Trophoblast cell (in vitro differentiated cells and primary cell): ENCODE measurements at regions not wholly inside any gene's neighbourhood (a gene's known extent, or its start where the extent isn't known, plus 50 kb on each side); places are given as distances from the start of the nearest gene placed in this dataset.
"Not testable (repeated sequence)": the region's sequence is repeated elsewhere in the genome, so short reads cannot be mapped to it uniquely, and the experiment has no call there.

ENCODE experiments used
- DNase-seq, 2 donors: peaks; one replicate each; pipeline ENCODE4 v3.0.0-alpha.2; 2016
- H2AFZ ChIP-seq: 2 replicates; pipeline ENCODE4 v1.6.1; 2013; ENCODE audit warnings: low read length, moderate library complexity, mild to moderate bottlenecking; ENCODE audit not compliant: insufficient read depth, poor library complexity
- H2AK5ac ChIP-seq: 2 replicates; pipeline ENCODE4 v1.6.1; 2013; ENCODE audit warnings: mild to moderate bottlenecking, low read length
- H2BK120ac ChIP-seq: 2 replicates; pipeline ENCODE4 v1.6.1; 2013; ENCODE audit warnings: low read length, mild to moderate bottlenecking, moderate library complexity; ENCODE audit not compliant: insufficient read depth, poor library complexity
- H2BK12ac ChIP-seq: 2 replicates; pipeline ENCODE4 v1.6.1; 2013; ENCODE audit warnings: mild to moderate bottlenecking, low read length, moderate library complexity
- H2BK5ac ChIP-seq: 2 replicates; pipeline ENCODE4 v1.6.1; 2013; ENCODE audit warnings: low read length, low read depth, moderate library complexity, mild to moderate bottlenecking; ENCODE audit not compliant: poor library complexity
- H3K14ac ChIP-seq: 2 replicates; pipeline ENCODE4 v1.6.1; 2013; ENCODE audit warnings: mild to moderate bottlenecking, low read length
- H3K18ac ChIP-seq: 2 replicates; pipeline ENCODE4 v1.6.1; 2013; ENCODE audit warnings: mild to moderate bottlenecking, low read length
- H3K23ac ChIP-seq: 2 replicates; pipeline ENCODE4 v1.6.1; 2013; ENCODE audit warnings: low read length
- H3K27ac ChIP-seq: 2 replicates; pipeline ENCODE4 v1.5.1; 2013; ENCODE audit warnings: low read depth, mild to moderate bottlenecking, inconsistent platforms, low read length, moderate library complexity
- H3K27me3 ChIP-seq: 2 replicates; pipeline ENCODE4 v1.6.1; 2013; ENCODE audit warnings: inconsistent platforms, mild to moderate bottlenecking, low read length, moderate library complexity; ENCODE audit not compliant: insufficient read depth
- H3K36me3 ChIP-seq, 2 experiments: 1 replicate in 1 of 2; 2 replicates in 1 of 2; pipeline ENCODE4 v1.6.1; 2013; ENCODE audit warnings: low read length in 2 of 2, mild to moderate bottlenecking in 2 of 2, moderate library complexity in 1 of 2; ENCODE audit not compliant: insufficient read depth in 2 of 2, control insufficient read depth in 1 of 2
- H3K4ac ChIP-seq: 2 replicates; pipeline ENCODE4 v1.6.1; 2013; ENCODE audit warnings: low read depth, mild to moderate bottlenecking, low read length, moderate library complexity
- H3K4me1 ChIP-seq, 2 experiments: 1 replicate in 1 of 2; 2 replicates in 1 of 2; pipeline ENCODE4 v1.6.1; 2013; ENCODE audit warnings: low read length in 2 of 2, mild to moderate bottlenecking in 2 of 2, moderate library complexity in 1 of 2; ENCODE audit not compliant: insufficient read depth in 2 of 2, control insufficient read depth in 1 of 2
- H3K4me2 ChIP-seq: 2 replicates; pipeline ENCODE4 v1.6.1; 2013; ENCODE audit warnings: inconsistent platforms, mild to moderate bottlenecking, low read length, moderate library complexity
- H3K4me3 ChIP-seq: 2 replicates; pipeline ENCODE4 v1.5.1; 2013; ENCODE audit warnings: mild to moderate bottlenecking, low read depth, low read length, inconsistent platforms
- H3K79me1 ChIP-seq: one replicate; pipeline ENCODE4 v1.6.1; 2013; ENCODE audit warnings: low read length
- H3K79me2 ChIP-seq: 2 replicates; pipeline ENCODE4 v1.6.1; 2013; ENCODE audit warnings: low read length, mild to moderate bottlenecking; ENCODE audit not compliant: control insufficient read depth, insufficient read depth, poor library complexity
- H3K9ac ChIP-seq: 2 replicates; pipeline ENCODE4 v1.6.1; 2013; ENCODE audit warnings: mild to moderate bottlenecking, low read length
- H3K9me3 ChIP-seq: 2 replicates; pipeline ENCODE4 v1.6.1; 2013; ENCODE audit warnings: low read depth, mild to moderate bottlenecking, control low read depth, inconsistent platforms, low read length; ENCODE audit not compliant: insufficient read depth
- H4K12ac ChIP-seq: 2 replicates; pipeline ENCODE4 v1.6.1; 2013; ENCODE audit warnings: low read depth, mild to moderate bottlenecking, low read length, moderate library complexity
- H4K8ac ChIP-seq: 2 replicates; pipeline ENCODE4 v1.6.1; 2013; ENCODE audit warnings: low read depth, mild to moderate bottlenecking, low read length, moderate library complexity
- H4K91ac ChIP-seq: one replicate; pipeline ENCODE4 v1.6.1; 2013; ENCODE audit warnings: low read depth, mild to moderate bottlenecking, low read length, moderate library complexity
- WGBS: extraction: QIAGEN DNeasy Blood & Tissue Kit; methylation state at CpG from one replicate; pipeline ENCODE4 v1.1.7; 2013; ENCODE audit warnings: missing lambda C conversion rate; ENCODE audit not compliant: insufficient read length, insufficient coverage; ENCODE audit errors: extremely low coverage; 5-methylcytosine and 5-hydroxymethylcytosine counted together

DNA sequence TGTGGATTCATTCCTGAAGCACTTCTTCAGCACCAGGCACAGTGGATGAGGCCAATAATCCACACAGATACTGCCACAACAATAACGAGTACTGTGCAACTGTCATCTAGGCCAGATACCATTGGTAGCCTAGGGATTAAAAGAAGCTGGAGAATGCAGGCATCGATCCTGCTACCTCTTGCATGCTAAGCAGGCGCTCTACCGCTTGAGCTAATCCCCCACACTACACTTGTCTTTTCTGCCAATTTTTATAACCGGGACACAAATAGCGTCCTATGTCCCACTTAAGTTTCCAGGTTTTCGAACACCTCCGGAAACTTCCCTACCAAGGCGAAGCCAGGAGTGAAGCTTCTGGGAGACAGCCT is 475.9 kb downstream of the PRIM2 start:
- not testable (repeated sequence) for H3K9me3 ChIP-seq, H3K9ac ChIP-seq, H3K18ac ChIP-seq, H3K36me3 ChIP-seq, H3K4me1 ChIP-seq, H2AFZ ChIP-seq, H2BK12ac ChIP-seq, H4K8ac ChIP-seq, H3K79me1 ChIP-seq, H3K4ac ChIP-seq, H3K4me3 ChIP-seq, H4K12ac ChIP-seq, H3K79me2 ChIP-seq, H3K27me3 ChIP-seq, H3K23ac ChIP-seq, H3K27ac ChIP-seq, H3K14ac ChIP-seq, H4K91ac ChIP-seq, H3K4me2 ChIP-seq, H2AK5ac ChIP-seq, DNase-seq, H2BK120ac ChIP-seq, H2BK5ac ChIP-seq
- no CpG with 5 or more reads among the region's 9 CpGs for WGBS

DNA sequence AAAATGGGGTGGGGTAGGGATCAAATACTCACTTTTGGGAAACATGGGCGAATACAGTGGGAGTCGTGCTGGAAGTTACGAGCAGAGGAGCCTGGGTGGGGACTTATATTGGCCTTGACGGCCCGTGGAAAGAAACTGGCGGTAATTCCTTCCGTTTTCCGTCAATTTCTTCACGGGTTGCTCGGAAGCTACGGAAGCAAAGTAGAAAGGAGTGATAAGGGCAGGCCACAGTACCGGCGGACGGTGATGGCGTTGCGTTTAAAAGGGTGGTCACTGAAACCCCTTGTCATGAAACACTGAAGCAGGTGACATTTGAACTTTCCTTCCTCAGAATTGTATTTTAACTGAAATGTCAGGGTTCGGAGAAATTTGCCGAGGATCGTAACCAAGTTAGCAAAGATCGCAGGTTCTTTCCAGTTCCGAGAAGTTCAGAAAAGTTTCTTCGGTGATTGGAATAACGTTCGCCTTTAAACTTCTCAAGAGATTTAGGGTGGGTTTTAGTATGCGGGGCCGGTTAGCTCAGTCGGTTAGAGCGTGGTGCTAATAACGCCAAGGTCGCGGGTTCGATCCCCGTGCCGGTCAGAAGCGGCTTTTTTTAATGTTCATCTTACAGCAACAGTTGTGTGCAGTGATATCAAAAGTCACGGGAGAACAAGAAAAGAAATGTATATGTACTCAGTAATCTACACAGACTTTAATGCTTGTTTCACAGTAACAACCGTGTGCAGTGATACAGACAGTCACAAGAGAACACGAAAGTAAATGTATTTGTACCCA is 482.5 kb downstream of the PRIM2 start:
- not testable (repeated sequence) for H2AK5ac ChIP-seq, H3K9me3 ChIP-seq, H3K27me3 ChIP-seq, H3K79me2 ChIP-seq, H2BK5ac ChIP-seq, H4K91ac ChIP-seq, H2BK12ac ChIP-seq, H2AFZ ChIP-seq, H3K23ac ChIP-seq, H3K9ac ChIP-seq, H3K79me1 ChIP-seq, H4K8ac ChIP-seq, H2BK120ac ChIP-seq, H3K14ac ChIP-seq, H3K36me3 ChIP-seq, H3K4ac ChIP-seq, H3K4me3 ChIP-seq, H4K12ac ChIP-seq, H3K18ac ChIP-seq, H3K4me1 ChIP-seq, H3K27ac ChIP-seq, DNase-seq
- WGBS, result no CpG with 5 or more reads among the region's 38 CpGs
- peak overlapping the region; percentile 20 for H3K4me2 ChIP-seq

DNA sequence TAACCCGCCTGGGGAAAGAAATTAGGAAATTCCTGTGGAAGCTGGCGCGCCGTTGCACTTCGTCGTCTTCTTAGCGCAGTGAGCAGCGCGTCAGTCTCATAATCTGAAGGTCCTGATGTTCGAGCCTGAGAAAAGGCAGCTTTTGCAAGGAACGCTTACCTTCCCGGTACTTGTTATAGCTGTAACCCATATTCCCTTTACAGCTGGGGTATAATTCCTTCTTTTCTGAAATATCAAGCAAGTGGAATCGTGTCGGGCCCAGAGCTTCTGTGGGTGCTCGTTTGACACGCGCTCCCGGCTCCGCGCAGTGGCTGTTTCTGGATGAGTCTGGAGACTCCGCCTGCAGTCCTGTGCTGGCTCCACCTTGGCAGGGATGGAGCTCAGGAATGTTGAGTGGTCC is 491.2 kb downstream of the PRIM2 start:
- H3K23ac ChIP-seq, H3K9ac ChIP-seq, DNase-seq, H3K4ac ChIP-seq, H2AFZ ChIP-seq, H2AK5ac ChIP-seq, H4K8ac ChIP-seq, H3K36me3 ChIP-seq, H3K4me3 ChIP-seq, H2BK12ac ChIP-seq, H3K79me1 ChIP-seq, H3K4me1 ChIP-seq, H3K27ac ChIP-seq, H2BK120ac ChIP-seq, H4K91ac ChIP-seq, H2BK5ac ChIP-seq, H3K79me2 ChIP-seq, H4K12ac ChIP-seq, H3K18ac ChIP-seq, H3K27me3 ChIP-seq, H3K9me3 ChIP-seq, H3K4me2 ChIP-seq, H3K14ac ChIP-seq: not testable (repeated sequence)
- no CpG with 5 or more reads among the region's 21 CpGs for WGBS

DNA sequence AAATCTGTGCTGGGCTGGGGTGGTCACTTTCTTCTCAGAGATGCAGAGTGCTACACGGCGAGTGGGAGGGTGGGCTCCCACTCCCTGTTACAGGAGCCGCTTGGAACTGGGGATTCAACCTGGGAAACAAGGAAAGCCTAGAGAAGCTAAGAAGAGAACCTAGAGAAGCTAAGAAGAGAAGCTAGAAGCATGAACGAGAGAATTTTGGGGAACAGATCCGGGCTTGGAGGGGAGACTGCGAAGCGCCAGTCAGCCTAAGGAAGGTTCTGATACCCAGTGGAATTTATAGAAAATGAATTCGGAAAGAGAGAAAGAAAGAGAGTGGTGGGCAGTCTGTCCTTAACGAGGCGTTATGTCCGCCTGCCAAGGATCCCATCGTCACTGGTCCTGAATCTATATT is 492.0 kb downstream of the PRIM2 start:
- H4K91ac ChIP-seq, H3K9me3 ChIP-seq, DNase-seq, H3K4me1 ChIP-seq, H3K4me2 ChIP-seq, H2BK5ac ChIP-seq, H3K4me3 ChIP-seq, H2BK12ac ChIP-seq, H2BK120ac ChIP-seq, H3K27me3 ChIP-seq, H3K79me1 ChIP-seq, H3K36me3 ChIP-seq, H3K9ac ChIP-seq, H3K14ac ChIP-seq, H2AFZ ChIP-seq, H3K18ac ChIP-seq, H3K23ac ChIP-seq, H2AK5ac ChIP-seq, H3K79me2 ChIP-seq, H4K12ac ChIP-seq, H4K8ac ChIP-seq, H3K4ac ChIP-seq, H3K27ac ChIP-seq: not testable (repeated sequence)
- WGBS, result no CpG with 5 or more reads among the region's 12 CpGs
